Nephron progenitor cell (in vitro differentiated cells): ENCODE measurements at regions not wholly inside any gene's neighbourhood (a gene's known extent, or its start where the extent isn't known, plus 50 kb on each side); places are given as distances from the start of the nearest gene placed in this dataset.
A peak's percentile ranks its signal among the peaks of the same experiment; 100 is the strongest.
"Not testable (repeated sequence)": the region's sequence is repeated elsewhere in the genome, so short reads cannot be mapped to it uniquely, and the experiment has no call there.

Source experiments
- DNase-seq: peaks from one replicate; pipeline ENCODE4 v3.0.0; 2021
- H3K27ac Mint-ChIP-seq: 2 replicates; pipeline ENCODE4 v1.8.0; 2021; ENCODE audit warnings: mild to moderate bottlenecking, moderate library complexity, mixed read lengths
- H3K27me3 Mint-ChIP-seq: 2 replicates; pipeline ENCODE4 v1.8.0; 2021; ENCODE audit warnings: mild to moderate bottlenecking, low read depth, mixed read lengths; ENCODE audit not compliant: poor library complexity
- H3K36me3 Mint-ChIP-seq: 2 replicates; pipeline ENCODE4 v1.8.0; 2021; ENCODE audit warnings: low read depth, mixed read lengths
- H3K4me1 Mint-ChIP-seq: 2 replicates; pipeline ENCODE4 v1.8.0; 2021; ENCODE audit warnings: mixed read lengths
- H3K4me3 Mint-ChIP-seq: 2 replicates; pipeline ENCODE4 v1.8.0; 2021; ENCODE audit warnings: mild to moderate bottlenecking, moderate library complexity, mixed read lengths
- H3K9me3 Mint-ChIP-seq: 2 replicates; pipeline ENCODE4 v1.8.0; 2021; ENCODE audit warnings: mild to moderate bottlenecking, moderate library complexity, mixed read lengths
- CTCF ChIP-seq: fragments of 200-600 bp; sonication (generic); IDR thresholded peaks from 2 replicates; pipeline ENCODE4 v1.5.0; 2021; ENCODE audit warnings: antibody characterized with exemption

- TF ChIP-seq CTCF = no peak
- H3K27ac Mint-ChIP-seq = peak overlapping the region; percentile 60
- H3K9me3 Mint-ChIP-seq = peaks cover 22% of the 10 kb centered on the region
- no peak overlapping the region for H3K4me3 Mint-ChIP-seq
- DNase-seq = no peak
- peaks cover 11% of the 10 kb centered on the region for H3K27me3 Mint-ChIP-seq
- peaks cover 28% of the 10 kb centered on the region for H3K4me1 Mint-ChIP-seq
- H3K36me3 Mint-ChIP-seq = no peaks in the 10 kb centered on the region
Observed at GRCh38 chr11:114949614-114950351, 271.5 kb downstream of the NXPE2 start.

GRCh38 chr11:114953039-114953438 lies 274.7 kb downstream of the NXPE2 start:
- Mint-ChIP-seq H3K4me1 (peaks cover 29% of the 10 kb centered on the region), H3K27me3 (no peaks in the 10 kb centered on the region), H3K27ac (no peak overlapping the region), H3K9me3 (peaks cover 14% of the 10 kb centered on the region), H3K36me3 (no peaks in the 10 kb centered on the region), H3K4me3 (no peak overlapping the region)
- peak; percentile 14 for TF ChIP-seq CTCF
- no peak for DNase-seq

GRCh38 chr11:114955923-114956322 lies 277.6 kb downstream of the NXPE2 start:
- Mint-ChIP-seq H3K36me3 (no peaks in the 10 kb centered on the region), H3K4me1 (peaks cover 22% of the 10 kb centered on the region), H3K4me3 (no peak overlapping the region), H3K27ac (no peak overlapping the region), H3K27me3 (peaks cover 3% of the 10 kb centered on the region), H3K9me3 (peaks cover 5% of the 10 kb centered on the region)
- DNase-seq = no peak
- no peak for TF ChIP-seq CTCF

GRCh38 chr11:114956566-114956965 lies 278.2 kb downstream of the NXPE2 start:
- H3K36me3 Mint-ChIP-seq = no peaks in the 10 kb centered on the region
- peaks cover 24% of the 10 kb centered on the region for H3K4me1 Mint-ChIP-seq
- H3K4me3 Mint-ChIP-seq = no peak overlapping the region
- no peaks in the 10 kb centered on the region for H3K9me3 Mint-ChIP-seq
- no peak overlapping the region for H3K27ac Mint-ChIP-seq
- H3K27me3 Mint-ChIP-seq = peaks cover 3% of the 10 kb centered on the region
- no peak for TF ChIP-seq CTCF
- DNase-seq = no peak

GRCh38 chr11:114959953-114960505 lies 281.7 kb downstream of the NXPE2 start:
- TF ChIP-seq CTCF = no peak
- Mint-ChIP-seq H3K27ac (peak overlapping the region; percentile 63), H3K4me1 (peaks cover 27% of the 10 kb centered on the region), H3K4me3 (no peak overlapping the region), H3K9me3 (no peaks in the 10 kb centered on the region), H3K27me3 (peaks cover 10% of the 10 kb centered on the region), H3K36me3 (no peaks in the 10 kb centered on the region)
- DNase-seq = no peak

- peaks cover 27% of the 10 kb centered on the region for H3K4me1 Mint-ChIP-seq
- not testable (repeated sequence) for H3K27me3 Mint-ChIP-seq, DNase-seq, H3K4me3 Mint-ChIP-seq, H3K36me3 Mint-ChIP-seq, H3K27ac Mint-ChIP-seq, H3K9me3 Mint-ChIP-seq
Observed at GRCh38 chr11:114960819-114961218, 282.5 kb downstream of the NXPE2 start.
